ENCODE measurements at regions not wholly inside any gene's neighbourhood (a gene's known extent, or its start where the extent isn't known, plus 50 kb on each side); places are given as distances from the start of the nearest gene placed in this dataset.

GRCh38 chr3:514192-514591 is 317.6 kb downstream of the CHL1 start:
- no peak for DNase-seq
- Mint-ChIP-seq H3K36me3 (ENCODE audit: low read depth) (no peaks in the 10 kb centered on the region; the same call in 1 of the 2 replicates), H3K4me1 (ENCODE audit: low read depth) (no peaks in the 10 kb centered on the region), H3K27me3 (ENCODE audit: insufficient read depth) (no peaks in the 10 kb centered on the region), H3K27ac (no peak overlapping the region), H3K9me3 (peaks cover 39% of the 10 kb centered on the region), H3K4me3 (no peak overlapping the region)
- no peak for TF ChIP-seq CTCF (IDR thresholded peaks at IDR 0.05)

GRCh38 chr3:519026-519425 is 322.5 kb downstream of the CHL1 start:
- no peak for TF ChIP-seq CTCF (IDR thresholded peaks at IDR 0.05)
- no peak for DNase-seq
- Mint-ChIP-seq H3K27me3 (ENCODE audit: insufficient read depth) (no peaks in the 10 kb centered on the region), H3K4me3 (no peak overlapping the region), H3K36me3 (ENCODE audit: low read depth) (peaks cover 4% of the 10 kb centered on the region; the same call in 1 of the 2 replicates), H3K9me3 (peaks cover 26% of the 10 kb centered on the region), H3K4me1 (ENCODE audit: low read depth) (no peaks in the 10 kb centered on the region), H3K27ac (no peak overlapping the region)

- H3K4me3 Mint-ChIP-seq, result no peak overlapping the region
- H3K27ac Mint-ChIP-seq, result no peak overlapping the region
- TF ChIP-seq CTCF (IDR thresholded peaks at IDR 0.05), result no peak
- peaks cover 17% of the 10 kb centered on the region for H3K9me3 Mint-ChIP-seq
- H3K27me3 Mint-ChIP-seq (ENCODE audit: insufficient read depth), result no peaks in the 10 kb centered on the region
- H3K36me3 Mint-ChIP-seq (ENCODE audit: low read depth), result peaks cover 4% of the 10 kb centered on the region; the same call in 1 of the 2 replicates
- no peaks in the 10 kb centered on the region for H3K4me1 Mint-ChIP-seq (ENCODE audit: low read depth)
- no peak for DNase-seq
These were observed 326.3 kb downstream of the CHL1 start for GRCh38 chr3:522888-523287.

- DNase-seq, result no peak
- no peaks in the 10 kb centered on the region for H3K27me3 Mint-ChIP-seq (ENCODE audit: insufficient read depth)
- H3K27ac Mint-ChIP-seq, result no peak overlapping the region
- no peaks in the 10 kb centered on the region for H3K4me1 Mint-ChIP-seq (ENCODE audit: low read depth)
- no peak overlapping the region for H3K4me3 Mint-ChIP-seq
- H3K9me3 Mint-ChIP-seq, result peaks cover 18% of the 10 kb centered on the region
- H3K36me3 Mint-ChIP-seq (ENCODE audit: low read depth), result peaks cover 4% of the 10 kb centered on the region; the same call in 1 of the 2 replicates
- no peak for TF ChIP-seq CTCF (IDR thresholded peaks at IDR 0.05)
These were observed 328.9 kb downstream of the CHL1 start for GRCh38 chr3:525415-525814.

DNA sequence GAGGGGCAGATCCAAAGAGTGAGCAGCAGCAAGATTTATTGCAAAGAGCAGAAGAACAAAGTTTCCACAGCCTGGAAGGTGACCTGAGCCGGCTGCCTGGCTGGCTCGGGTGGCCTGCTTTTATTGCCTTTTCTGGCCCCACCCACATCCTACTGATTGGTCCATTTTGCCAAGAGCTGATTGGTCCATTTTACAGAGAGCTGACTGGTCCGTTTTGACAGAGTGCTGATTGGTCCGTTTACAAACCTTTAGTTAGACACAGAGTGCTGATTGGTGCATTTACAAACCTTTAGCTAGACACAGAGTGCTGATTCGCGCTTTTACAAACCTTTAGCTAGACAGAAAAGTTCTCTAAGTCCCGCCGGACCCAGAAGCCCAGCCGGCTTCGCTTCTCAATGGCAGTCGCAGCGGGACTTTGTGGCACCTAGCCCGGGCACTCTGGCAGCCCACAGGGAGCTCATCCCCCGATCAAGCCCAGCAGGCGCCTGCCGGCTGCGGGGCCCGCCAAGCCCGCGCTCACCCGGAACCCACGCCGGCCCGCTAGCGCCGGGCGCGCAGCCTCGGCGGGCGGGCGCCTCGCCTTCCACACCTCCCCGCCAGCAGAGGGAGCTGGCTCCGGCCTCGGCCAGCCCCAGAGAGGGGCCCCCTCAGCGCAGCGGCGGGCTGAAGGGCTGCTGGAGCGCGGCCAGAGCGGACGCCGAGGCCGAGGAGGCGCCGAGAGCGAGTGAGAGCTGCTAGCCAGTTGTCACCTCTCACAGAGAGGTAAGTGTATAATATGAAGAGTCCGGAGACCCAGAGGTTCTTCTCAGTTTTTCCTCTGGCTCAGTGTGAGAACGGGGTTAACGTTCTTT is 339.2 kb downstream of the CHL1 start:
- H3K4me1 Mint-ChIP-seq (ENCODE audit: low read depth), result no peaks in the 10 kb centered on the region
- H3K4me3 Mint-ChIP-seq, result no peak overlapping the region

More for the DNA sequence above, 339.2 kb downstream of the CHL1 start:
- Mint-ChIP-seq H3K27ac (no peak overlapping the region), H3K27me3 (ENCODE audit: insufficient read depth) (no peaks in the 10 kb centered on the region), H3K9me3 (peaks cover 53% of the 10 kb centered on the region), H3K36me3 (ENCODE audit: low read depth) (peaks cover 5% of the 10 kb centered on the region; the same call in 1 of the 2 replicates)
- DNase-seq, result no peak
- no peak for TF ChIP-seq CTCF (IDR thresholded peaks at IDR 0.05)

Measured in HFFc6 (cell line).